ENCODE measurements at regions not wholly inside any gene's neighbourhood (a gene's known extent, or its start where the extent isn't known, plus 50 kb on each side); places are given as distances from the start of the nearest gene placed in this dataset.

- no peak for DNase-seq (ENCODE audit: low read depth)
Measured at GRCh38 chr9:24624481-24624880, 78.8 kb upstream of the IZUMO3 start.

DNA sequence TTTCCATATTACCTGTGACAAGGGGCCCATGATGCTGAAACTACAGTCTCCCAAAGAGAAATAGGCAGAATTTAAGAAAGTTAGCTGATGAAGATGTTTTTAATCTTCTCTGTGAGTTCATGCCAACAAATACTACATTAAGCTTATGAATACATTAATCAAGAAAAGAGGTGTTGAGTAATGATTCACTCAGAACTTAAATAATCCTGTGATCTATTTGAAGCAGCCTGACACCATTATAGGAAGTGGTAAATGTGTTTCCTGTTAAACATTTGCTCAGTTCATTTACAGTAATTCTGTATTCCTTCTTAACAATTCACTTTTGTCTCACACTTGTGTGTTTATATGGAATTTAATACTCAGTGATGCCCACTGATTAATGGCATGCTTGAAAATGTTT is 75.0 kb upstream of the IZUMO3 start:
- no peak for DNase-seq (ENCODE audit: low read depth)

- DNase-seq (ENCODE audit: low read depth): no peak
Measured at GRCh38 chr9:24616863-24617262, 71.2 kb upstream of the IZUMO3 start.

- DNase-seq (ENCODE audit: low read depth): no peak
Measured at GRCh38 chr9:24614070-24614469, 68.4 kb upstream of the IZUMO3 start.

GRCh38 chr9:24608599-24608998 is 62.9 kb upstream of the IZUMO3 start:
- DNase-seq (ENCODE audit: low read depth): no peak

DNA sequence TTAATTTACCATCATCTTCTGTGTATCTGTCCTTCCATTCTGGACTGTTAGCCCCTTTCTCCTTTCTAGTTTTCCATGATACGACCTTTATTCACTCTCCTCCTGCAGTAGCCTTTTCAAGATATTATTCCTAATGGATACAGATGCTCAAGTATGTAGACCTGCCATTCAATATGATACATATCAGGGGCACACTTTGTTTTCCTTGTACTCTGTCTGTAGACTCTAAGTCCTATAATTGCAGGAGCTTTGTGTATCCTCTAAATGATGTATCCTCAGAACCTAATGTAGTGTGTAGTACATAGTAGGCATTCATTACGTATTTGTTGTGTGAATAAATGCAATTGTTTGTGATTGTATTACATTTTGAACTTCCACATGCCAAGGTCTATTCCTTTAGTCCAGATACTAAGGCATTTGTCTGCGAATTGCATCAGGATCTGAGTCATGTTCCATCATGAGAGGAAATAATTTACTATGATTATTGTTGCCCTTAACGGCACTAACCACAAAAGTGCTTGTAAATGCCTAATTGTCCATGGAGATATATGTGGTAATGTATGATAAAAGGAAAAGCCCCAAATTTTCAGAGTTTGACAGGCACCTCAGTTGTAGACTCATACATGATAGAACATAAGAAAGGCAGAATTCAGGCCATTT is 57.1 kb upstream of the IZUMO3 start:
- DNase-seq (ENCODE audit: low read depth): no peak

Data from amniotic epithelial cell (primary cell).